ENCODE measurements at regions not wholly inside any gene's neighbourhood (a gene's known extent, or its start where the extent isn't known, plus 50 kb on each side); places are given as distances from the start of the nearest gene placed in this dataset.
"Not testable (repeated sequence)": the region's sequence is repeated elsewhere in the genome, so short reads cannot be mapped to it uniquely, and the experiment has no call there.

DNA sequence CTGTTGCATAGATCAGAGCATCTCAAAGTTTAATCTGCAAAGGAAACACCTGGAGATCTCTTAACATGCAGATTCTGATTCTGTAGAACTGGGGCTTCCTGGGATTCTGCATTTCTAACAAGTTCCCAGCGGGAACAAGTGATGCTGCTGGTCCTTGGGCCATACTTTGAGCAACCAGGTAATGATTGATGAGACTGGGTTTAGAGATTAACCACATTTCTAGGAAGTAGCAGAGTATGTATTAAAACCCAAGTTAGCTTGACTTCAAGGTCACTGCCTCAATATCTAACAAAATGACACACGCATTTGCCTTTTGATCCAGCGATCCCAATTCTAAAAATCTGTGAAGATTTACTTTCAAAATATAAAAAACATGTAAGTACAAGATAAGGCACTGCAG lies 83.0 kb upstream of the DTNBP1 start:
- H3K4me1 ChIP-seq (ENCODE audit: control insufficient read depth, insufficient read depth, low read length) = no peaks in the 10 kb centered on the region
- ATAC-seq = no peak
- no peaks in the 10 kb centered on the region for H3K27me3 ChIP-seq (ENCODE audit: control insufficient read depth, insufficient read depth, low read length)
- no peaks in the 10 kb centered on the region for H3K36me3 ChIP-seq (ENCODE audit: control insufficient read depth, insufficient read depth, low read length)
- no peaks in the 10 kb centered on the region for H3K9me3 ChIP-seq (ENCODE audit: control insufficient read depth, insufficient read depth, low read length)
- 95% methylated on average over 1 of the region's 3 CpGs for WGBS (ENCODE audit: insufficient coverage)
- H3K9me3 Mint-ChIP-seq = no peaks in the 10 kb centered on the region
- no peak overlapping the region for H3K27ac ChIP-seq (ENCODE audit: low read length)
- peaks cover 7 to 15% of the 10 kb centered on the region in 2 donors for H3K27me3 Mint-ChIP-seq (ENCODE audit: low read depth in 2 of 2)
- H3K4me3 ChIP-seq (ENCODE audit: low read length) = no peak overlapping the region
- H3K4me1 Mint-ChIP-seq = no peaks in the 10 kb centered on the region
- no peaks in the 10 kb centered on the region for H3K36me3 Mint-ChIP-seq
- DNase-seq = no peak
- H3K4me3 Mint-ChIP-seq = no peak overlapping the region
- H3K27ac Mint-ChIP-seq = no peak overlapping the region
- intact Hi-C loops (cut with micrococcal nuclease) = no loop called here
- no peak for TF ChIP-seq CTCF (IDR thresholded peaks at IDR 0.05)

DNA sequence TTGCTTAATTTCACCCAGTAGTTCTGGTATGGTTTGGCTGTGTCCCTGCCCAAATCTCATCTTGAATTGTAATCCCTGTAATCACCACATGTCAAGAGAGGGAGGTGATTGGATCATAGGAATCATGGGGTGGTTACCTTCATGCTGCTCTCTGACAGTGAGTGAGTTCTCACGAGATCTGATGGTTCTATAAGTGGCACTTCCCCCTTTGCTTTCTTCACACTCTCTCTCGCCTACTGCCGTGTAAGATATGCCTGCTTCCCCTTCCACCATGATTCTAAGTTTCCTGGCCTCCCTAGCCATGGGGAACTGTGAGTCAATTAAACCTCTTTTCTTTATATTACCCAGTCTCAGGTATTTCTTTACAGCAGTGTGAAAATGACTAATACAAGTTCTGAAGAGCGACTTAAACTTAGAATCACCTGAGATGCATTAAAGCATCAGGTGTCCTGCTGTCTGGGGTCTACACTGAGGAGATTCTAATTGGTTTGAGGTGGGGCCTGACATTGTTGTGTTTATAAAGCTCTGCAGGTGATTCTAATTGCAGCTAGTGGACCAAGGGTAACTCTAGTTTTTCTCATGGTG lies 82.1 kb upstream of the DTNBP1 start:
- no peaks in the 10 kb centered on the region for H3K4me1 ChIP-seq (ENCODE audit: control insufficient read depth, insufficient read depth, low read length)
- Mint-ChIP-seq H3K9me3 (no peaks in the 10 kb centered on the region), H3K36me3 (no peaks in the 10 kb centered on the region), H3K27ac (no peak overlapping the region), H3K4me3 (no peak overlapping the region), H3K27me3 (ENCODE audit: low read depth in 2 of 2) (peaks cover 7 to 15% of the 10 kb centered on the region in 2 donors), H3K4me1 (no peaks in the 10 kb centered on the region)
- 57% methylated on average over 4 of the region's 4 CpGs for WGBS (ENCODE audit: insufficient coverage)
- no peaks in the 10 kb centered on the region for H3K36me3 ChIP-seq (ENCODE audit: control insufficient read depth, insufficient read depth, low read length)
- no peak for TF ChIP-seq CTCF (IDR thresholded peaks at IDR 0.05)
- ATAC-seq (no peak), DNase-seq (no peak)
- no peak overlapping the region for H3K4me3 ChIP-seq (ENCODE audit: low read length)
- no peak overlapping the region for H3K27ac ChIP-seq (ENCODE audit: low read length)
- no peaks in the 10 kb centered on the region for H3K27me3 ChIP-seq (ENCODE audit: control insufficient read depth, insufficient read depth, low read length)
- intact Hi-C loops (cut with micrococcal nuclease) = no loop called here
- H3K9me3 ChIP-seq (ENCODE audit: control insufficient read depth, insufficient read depth, low read length) = no peaks in the 10 kb centered on the region

DNA sequence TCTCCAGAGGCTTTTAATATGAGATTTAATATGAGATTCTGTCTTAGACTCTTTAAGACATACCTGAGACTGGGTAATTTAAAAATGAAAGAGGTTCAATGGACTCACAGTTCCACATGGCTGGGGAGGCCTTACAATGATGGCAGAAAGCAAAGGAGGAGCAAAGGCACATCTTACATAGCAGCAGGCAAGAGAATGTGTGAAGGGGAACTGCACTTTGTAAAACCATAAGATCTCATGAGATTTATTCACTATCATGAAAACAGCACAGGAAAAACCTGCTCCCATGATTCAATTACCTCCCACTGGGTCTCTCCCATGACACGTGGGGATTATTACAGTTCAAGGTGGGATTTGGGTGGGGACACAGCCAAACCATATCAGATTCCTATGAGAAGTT lies 79.2 kb upstream of the DTNBP1 start:
- DNase-seq; H3K4me3 Mint-ChIP-seq; H3K4me1 Mint-ChIP-seq; ATAC-seq; H3K27me3 ChIP-seq (ENCODE audit: control insufficient read depth, insufficient read depth, low read length); H3K9me3 Mint-ChIP-seq; H3K4me3 ChIP-seq (ENCODE audit: low read length); intact Hi-C loops (cut with micrococcal nuclease); H3K27ac Mint-ChIP-seq; H3K36me3 Mint-ChIP-seq; H3K9me3 ChIP-seq (ENCODE audit: control insufficient read depth, insufficient read depth, low read length); H3K27ac ChIP-seq (ENCODE audit: low read length); H3K36me3 ChIP-seq (ENCODE audit: control insufficient read depth, insufficient read depth, low read length); H3K4me1 ChIP-seq (ENCODE audit: control insufficient read depth, insufficient read depth, low read length): not testable (repeated sequence)
- H3K27me3 Mint-ChIP-seq (ENCODE audit: low read depth in 2 of 2) = peaks cover 5 to 15% of the 10 kb centered on the region in 2 donors
- 83% methylated on average over 1 of the region's 1 CpG for WGBS (ENCODE audit: insufficient coverage)

DNA sequence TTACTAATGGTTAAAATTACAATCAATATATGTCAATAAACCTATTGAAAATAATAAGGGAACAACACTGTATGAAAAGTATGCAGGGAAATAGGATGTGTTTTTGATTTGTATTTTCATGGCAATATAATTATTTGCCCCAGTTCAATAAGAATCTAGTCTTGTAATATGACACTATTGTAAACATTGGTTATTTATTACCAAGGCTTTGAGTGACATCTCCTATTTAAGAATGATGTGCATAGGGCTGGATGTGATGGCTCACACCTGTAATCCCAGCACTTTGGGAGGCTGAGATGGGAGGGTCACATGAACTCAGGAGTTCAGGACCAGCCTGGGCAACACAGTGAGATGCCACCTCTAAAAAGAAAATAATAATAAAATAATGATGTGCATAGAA lies 78.6 kb upstream of the DTNBP1 start:
- Histone ChIP-seq H3K27me3 (ENCODE audit: control insufficient read depth, insufficient read depth, low read length) (no peaks in the 10 kb centered on the region), H3K36me3 (ENCODE audit: control insufficient read depth, insufficient read depth, low read length) (no peaks in the 10 kb centered on the region), H3K4me1 (ENCODE audit: control insufficient read depth, insufficient read depth, low read length) (no peaks in the 10 kb centered on the region), H3K4me3 (ENCODE audit: low read length) (no peak overlapping the region), H3K27ac (ENCODE audit: low read length) (no peak overlapping the region), H3K9me3 (ENCODE audit: control insufficient read depth, insufficient read depth, low read length) (no peaks in the 10 kb centered on the region)
- H3K27ac Mint-ChIP-seq = no peak overlapping the region
- no peaks in the 10 kb centered on the region for H3K9me3 Mint-ChIP-seq
- no peak for DNase-seq
- intact Hi-C loops (cut with micrococcal nuclease) = no loop called here
- ATAC-seq = no peak
- no peaks in the 10 kb centered on the region for H3K4me1 Mint-ChIP-seq
- peaks cover 5 to 15% of the 10 kb centered on the region in 2 donors for H3K27me3 Mint-ChIP-seq (ENCODE audit: low read depth in 2 of 2)
- no peaks in the 10 kb centered on the region for H3K36me3 Mint-ChIP-seq
- no peak for TF ChIP-seq CTCF (IDR thresholded peaks at IDR 0.05)
- no peak overlapping the region for H3K4me3 Mint-ChIP-seq
